ENCODE measurements at regions not wholly inside any gene's neighbourhood (a gene's known extent, or its start where the extent isn't known, plus 50 kb on each side); places are given as distances from the start of the nearest gene placed in this dataset.

GRCh38 chrX:79645749-79646148, 278.6 kb upstream of the ITM2A start:
- FAIRE-seq (no peak), DNase-seq (ENCODE audit: insufficient read length, low spot score) (no peak)
- no peak for TF ChIP-seq PAX5 (IDR thresholded peaks at IDR 0.05; ENCODE audit: insufficient read depth, low read length, severe bottlenecking)
- no peak for TF ChIP-seq POLR2A (IDR thresholded peaks at IDR 0.05; ENCODE audit: low read depth, low read length)
- no peak for TF ChIP-seq TAF1 (IDR thresholded peaks at IDR 0.05; ENCODE audit: low read depth, low read length)
- no peak for TF ChIP-seq SPI1 (IDR thresholded peaks at IDR 0.05; ENCODE audit: low read depth, low read length)
- no peak for TF ChIP-seq POLR2AphosphoS5 (IDR thresholded peaks at IDR 0.05; ENCODE audit: low read depth, low read length)
- no peak for TF ChIP-seq POU2F2 (IDR thresholded peaks at IDR 0.05; ENCODE audit: low read depth, low read length)

GRCh38 chrX:79631526-79631925, 264.4 kb upstream of the ITM2A start:
- DNase-seq (ENCODE audit: insufficient read length, low spot score) (no peak), FAIRE-seq (no peak)
- TF ChIP-seq POU2F2 (IDR thresholded peaks at IDR 0.05; ENCODE audit: low read depth, low read length) = no peak
- no peak for TF ChIP-seq SPI1 (IDR thresholded peaks at IDR 0.05; ENCODE audit: low read depth, low read length)
- TF ChIP-seq POLR2A (IDR thresholded peaks at IDR 0.05; ENCODE audit: low read depth, low read length) = no peak
- TF ChIP-seq PAX5 (IDR thresholded peaks at IDR 0.05; ENCODE audit: insufficient read depth, low read length, severe bottlenecking) = no peak
- no peak for TF ChIP-seq TAF1 (IDR thresholded peaks at IDR 0.05; ENCODE audit: low read depth, low read length)
- TF ChIP-seq POLR2AphosphoS5 (IDR thresholded peaks at IDR 0.05; ENCODE audit: low read depth, low read length) = no peak

- FAIRE-seq = peak; percentile 41
Measured at GRCh38 chrX:79630033-79631009, 263.2 kb upstream of the ITM2A start.

DNA sequence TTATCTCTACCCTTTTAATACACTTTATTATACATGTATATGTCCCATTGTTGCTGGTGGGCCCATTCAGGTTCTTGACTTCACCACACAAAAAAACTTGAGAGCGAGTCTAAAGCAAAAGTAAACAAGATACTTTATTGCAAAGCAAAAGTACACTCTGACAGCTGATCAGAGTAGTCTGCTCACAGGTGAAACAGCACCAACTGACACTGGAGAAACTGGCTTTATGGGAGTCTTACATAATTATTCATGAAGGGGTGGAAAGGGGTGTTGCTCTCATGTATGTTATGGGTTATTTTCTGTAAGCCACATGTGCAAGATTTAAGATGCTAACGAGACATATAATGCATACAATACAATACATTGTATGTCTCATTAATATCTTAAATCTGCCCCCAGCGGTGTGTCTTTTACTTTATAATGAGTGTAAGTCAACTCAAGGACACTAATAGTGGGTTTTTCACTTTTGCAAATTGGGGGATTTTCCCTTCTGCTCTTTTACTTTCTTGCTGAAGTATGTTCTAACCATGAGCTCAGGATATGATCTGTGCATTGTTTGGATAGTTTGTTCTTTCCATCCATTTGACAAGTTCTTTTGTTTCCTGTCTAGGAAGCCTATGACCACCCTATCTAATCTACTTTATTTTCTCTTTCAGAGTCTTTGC, 256.1 kb upstream of the ITM2A start:
- FAIRE-seq (no peak), DNase-seq (ENCODE audit: insufficient read length, low spot score) (no peak)
- TF ChIP-seq SPI1 (IDR thresholded peaks at IDR 0.05; ENCODE audit: low read depth, low read length) = no peak
- TF ChIP-seq TAF1 (IDR thresholded peaks at IDR 0.05; ENCODE audit: low read depth, low read length) = no peak

More at GRCh38 chrX:79630033-79631009, 263.2 kb upstream of the ITM2A start:
- TF ChIP-seq SPI1 (IDR thresholded peaks at IDR 0.05; ENCODE audit: low read depth, low read length) (no peak), POU2F2 (IDR thresholded peaks at IDR 0.05; ENCODE audit: low read depth, low read length) (no peak), POLR2AphosphoS5 (IDR thresholded peaks at IDR 0.05; ENCODE audit: low read depth, low read length) (no peak), TAF1 (IDR thresholded peaks at IDR 0.05; ENCODE audit: low read depth, low read length) (no peak), PAX5 (IDR thresholded peaks at IDR 0.05; ENCODE audit: insufficient read depth, low read length, severe bottlenecking) (no peak), POLR2A (IDR thresholded peaks at IDR 0.05; ENCODE audit: low read depth, low read length) (no peak)
- no peak for DNase-seq (ENCODE audit: insufficient read length, low spot score)

- TF ChIP-seq TAF1 (IDR thresholded peaks at IDR 0.05; ENCODE audit: low read depth, low read length) = no peak
- TF ChIP-seq POU2F2 (IDR thresholded peaks at IDR 0.05; ENCODE audit: low read depth, low read length) = no peak
- TF ChIP-seq PAX5 (IDR thresholded peaks at IDR 0.05; ENCODE audit: insufficient read depth, low read length, severe bottlenecking) = no peak
- no peak for TF ChIP-seq POLR2A (IDR thresholded peaks at IDR 0.05; ENCODE audit: low read depth, low read length)
- no peak for TF ChIP-seq SPI1 (IDR thresholded peaks at IDR 0.05; ENCODE audit: low read depth, low read length)
- no peak for TF ChIP-seq POLR2AphosphoS5 (IDR thresholded peaks at IDR 0.05; ENCODE audit: low read depth, low read length)
- FAIRE-seq (no peak), DNase-seq (ENCODE audit: insufficient read length, low spot score) (no peak)
Measured at GRCh38 chrX:79618280-79618679, 251.1 kb upstream of the ITM2A start.

GRCh38 chrX:79604364-79604763, 237.2 kb upstream of the ITM2A start:
- DNase-seq (ENCODE audit: insufficient read length, low spot score) = no peak
- FAIRE-seq = no peak

DNA sequence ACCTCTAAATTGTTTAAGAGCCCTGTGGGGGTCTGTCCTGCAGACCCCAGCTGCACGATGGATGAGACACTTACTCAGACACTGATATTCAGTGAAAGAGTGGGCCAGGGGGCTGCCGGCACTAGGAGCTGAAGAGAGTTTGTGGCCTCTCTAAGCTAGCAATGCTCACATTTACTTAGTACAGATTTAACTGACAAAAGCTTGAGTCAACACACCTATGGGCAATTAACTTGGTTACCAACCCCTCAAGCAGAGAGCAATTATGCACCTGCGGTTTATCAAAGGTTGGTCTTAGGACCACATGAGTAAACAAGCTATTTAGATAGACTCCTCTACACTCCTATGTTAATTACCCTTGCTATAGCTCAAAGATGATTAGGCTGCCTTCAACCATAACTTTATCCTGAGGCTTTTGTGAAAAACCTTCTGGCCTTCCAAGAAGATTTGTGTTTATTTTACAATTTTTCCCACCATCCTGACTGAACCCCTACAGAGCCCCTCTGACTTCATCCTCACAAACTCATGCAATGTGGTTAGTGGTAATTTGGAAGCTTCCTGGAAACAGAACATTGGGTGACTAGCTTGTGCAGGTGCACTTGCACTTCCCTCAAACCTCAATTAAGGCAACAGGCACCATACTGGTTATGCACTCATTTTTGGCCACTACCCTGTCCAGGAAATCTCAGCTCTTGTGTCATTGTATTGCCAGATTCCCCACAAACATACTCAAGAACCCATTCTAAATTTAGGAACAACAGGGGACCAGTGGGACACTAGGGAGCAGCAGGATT, 234.4 kb upstream of the ITM2A start:
- FAIRE-seq (no peak), DNase-seq (ENCODE audit: insufficient read length, low spot score) (no peak)
- TF ChIP-seq POLR2AphosphoS5 (IDR thresholded peaks at IDR 0.05; ENCODE audit: low read depth, low read length) (no peak), POLR2A (IDR thresholded peaks at IDR 0.05; ENCODE audit: low read depth, low read length) (no peak), SPI1 (IDR thresholded peaks at IDR 0.05; ENCODE audit: low read depth, low read length) (no peak), PAX5 (IDR thresholded peaks at IDR 0.05; ENCODE audit: insufficient read depth, low read length, severe bottlenecking) (no peak), POU2F2 (IDR thresholded peaks at IDR 0.05; ENCODE audit: low read depth, low read length) (no peak), TAF1 (IDR thresholded peaks at IDR 0.05; ENCODE audit: low read depth, low read length) (no peak)

More at GRCh38 chrX:79604364-79604763, 237.2 kb upstream of the ITM2A start:
- TF ChIP-seq TAF1 (IDR thresholded peaks at IDR 0.05; ENCODE audit: low read depth, low read length) = no peak
- no peak for TF ChIP-seq PAX5 (IDR thresholded peaks at IDR 0.05; ENCODE audit: insufficient read depth, low read length, severe bottlenecking)
- TF ChIP-seq POLR2AphosphoS5 (IDR thresholded peaks at IDR 0.05; ENCODE audit: low read depth, low read length) = no peak
- TF ChIP-seq POLR2A (IDR thresholded peaks at IDR 0.05; ENCODE audit: low read depth, low read length) = no peak
- TF ChIP-seq SPI1 (IDR thresholded peaks at IDR 0.05; ENCODE audit: low read depth, low read length) = no peak
- no peak for TF ChIP-seq POU2F2 (IDR thresholded peaks at IDR 0.05; ENCODE audit: low read depth, low read length)

DNA sequence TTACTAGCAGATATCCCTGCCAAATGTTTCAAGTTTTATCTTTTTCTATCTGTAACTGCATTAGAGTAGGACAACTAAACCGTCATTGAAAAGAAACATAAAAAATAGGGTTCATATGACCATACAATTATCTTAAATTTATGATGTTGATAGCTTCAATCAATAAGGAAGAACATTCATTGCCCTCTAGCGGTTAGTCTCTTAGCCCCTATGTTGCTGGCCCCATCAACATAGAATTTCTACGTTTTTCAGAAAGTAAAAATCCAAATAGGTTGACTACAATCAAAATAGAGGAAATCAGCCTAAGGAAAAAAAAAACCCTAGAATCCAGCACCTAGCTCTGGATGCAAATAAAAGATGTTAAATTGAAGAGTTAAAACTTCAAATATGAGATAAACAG, 225.1 kb upstream of the ITM2A start:
- TF ChIP-seq SPI1 (IDR thresholded peaks at IDR 0.05; ENCODE audit: low read depth, low read length) (no peak), POU2F2 (IDR thresholded peaks at IDR 0.05; ENCODE audit: low read depth, low read length) (no peak), POLR2AphosphoS5 (IDR thresholded peaks at IDR 0.05; ENCODE audit: low read depth, low read length) (no peak), POLR2A (IDR thresholded peaks at IDR 0.05; ENCODE audit: low read depth, low read length) (no peak), PAX5 (IDR thresholded peaks at IDR 0.05; ENCODE audit: insufficient read depth, low read length, severe bottlenecking) (no peak), TAF1 (IDR thresholded peaks at IDR 0.05; ENCODE audit: low read depth, low read length) (no peak)
- FAIRE-seq (no peak), DNase-seq (ENCODE audit: insufficient read length, low spot score) (no peak)

Measured in GM12891 (cell line).